ENCODE measurements at regions not wholly inside any gene's neighbourhood (a gene's known extent, or its start where the extent isn't known, plus 50 kb on each side); places are given as distances from the start of the nearest gene placed in this dataset.

- no peaks in the 10 kb centered on the region for H3K36me3 ChIP-seq (ENCODE audit: insufficient read depth)
Observed at GRCh38 chr6:131469130-131469529, 103.9 kb upstream of the ARG1 start.

More at GRCh38 chr6:131469130-131469529, 103.9 kb upstream of the ARG1 start:
- Histone ChIP-seq H3K27me3 (ENCODE audit: insufficient read depth) (no peaks in the 10 kb centered on the region), H3K4me1 (ENCODE audit: insufficient read depth) (no peaks in the 10 kb centered on the region), H3K27ac (ENCODE audit: low read depth) (no peak overlapping the region), H3K4me3 (no peak overlapping the region), H2AFZ (peak overlapping the region; percentile 74; the same call in 1 of the 2 replicates), H3K79me2 (replicated peaks; ENCODE audit: insufficient read depth) (no peaks in the 10 kb centered on the region), H3K4me2 (no peak overlapping the region), H3F3A (replicated peaks; ENCODE audit: low read depth) (no peaks in the 10 kb centered on the region), H4K20me1 (replicated peaks; ENCODE audit: insufficient read depth) (no peaks in the 10 kb centered on the region), H3K9me2 (ENCODE audit: insufficient read depth) (no peaks in the 10 kb centered on the region)
- no peak for TF ChIP-seq CTCF (conservative IDR thresholded peaks at IDR 0.05; ENCODE audit: low read depth in 2 of 2)
- no peak for TF ChIP-seq ZNF462 (CRISPR knock-in tag; IDR thresholded peaks at IDR 0.05)
- TF ChIP-seq STAT1 (IDR thresholded peaks at IDR 0.05; ENCODE audit: unreplicated experiment) = no peak
- TF ChIP-seq EZH2phosphoT487 (IDR thresholded peaks at IDR 0.05; ENCODE audit: unreplicated experiment) = no peak
- no peak for TF ChIP-seq ZNF114 (CRISPR knock-in tag; IDR thresholded peaks at IDR 0.05)
- no peak for TF ChIP-seq CREB1 (CRISPR knock-in tag; IDR thresholded peaks at IDR 0.05; ENCODE audit: low read depth)
- no peak for TF ChIP-seq NANOG (IDR thresholded peaks at IDR 0.05; ENCODE audit: borderline replicate concordance)
- TF ChIP-seq POLR2AphosphoS5 (IDR thresholded peaks at IDR 0.05; ENCODE audit: low read depth) = no peak
- no peak for TF ChIP-seq ZNF331 (CRISPR knock-in tag; IDR thresholded peaks at IDR 0.05; ENCODE audit: low read depth)
- TF ChIP-seq JUNB (IDR thresholded peaks at IDR 0.05; ENCODE audit: unreplicated experiment) = no peak
- TF ChIP-seq EZH2 (IDR thresholded peaks at IDR 0.05; ENCODE audit: low read depth, unreplicated experiment) = no peak
- no peak for TF ChIP-seq ETS1 (IDR thresholded peaks at IDR 0.05)
- TF ChIP-seq REST (IDR thresholded peaks at IDR 0.05; ENCODE audit: unreplicated experiment) = no peak
- Mint-ChIP-seq H3K4me3 (no peak overlapping the region), H3K27ac (no peak overlapping the region), H3K9me3 (peaks cover 3% of the 10 kb centered on the region; the same call in 2 of the 3 replicates), H3K36me3 (ENCODE audit: low read depth) (peaks cover 3% of the 10 kb centered on the region; the same call in 2 of the 3 replicates), H3K27me3 (ENCODE audit: insufficient read depth, low read depth, poor library complexity) (peaks cover 1% of the 10 kb centered on the region), H3K4me1 (peaks cover 3% of the 10 kb centered on the region; the same call in 1 of the 3 replicates)
- ATAC-seq (no peak), DNase-seq (ENCODE audit: low spot score) (no peak)

Measured in GM23338 (cell line).